GM21526 (cell line): ENCODE measurements at regions not wholly inside any gene's neighbourhood (a gene's known extent, or its start where the extent isn't known, plus 50 kb on each side); places are given as distances from the start of the nearest gene placed in this dataset.

Experiments used
- ATAC-seq: cut with Tn5 transposase; IDR thresholded peaks from one replicate; pipeline ENCODE4 v1.9.1; 2021; ENCODE audit warnings: moderate library complexity; ENCODE audit not compliant: unreplicated experiment, low FRiP score

- no peak for ATAC-seq
These were observed 75.3 kb upstream of the RIPOR2 start for GRCh38 chr6:25010902-25011625.

DNA sequence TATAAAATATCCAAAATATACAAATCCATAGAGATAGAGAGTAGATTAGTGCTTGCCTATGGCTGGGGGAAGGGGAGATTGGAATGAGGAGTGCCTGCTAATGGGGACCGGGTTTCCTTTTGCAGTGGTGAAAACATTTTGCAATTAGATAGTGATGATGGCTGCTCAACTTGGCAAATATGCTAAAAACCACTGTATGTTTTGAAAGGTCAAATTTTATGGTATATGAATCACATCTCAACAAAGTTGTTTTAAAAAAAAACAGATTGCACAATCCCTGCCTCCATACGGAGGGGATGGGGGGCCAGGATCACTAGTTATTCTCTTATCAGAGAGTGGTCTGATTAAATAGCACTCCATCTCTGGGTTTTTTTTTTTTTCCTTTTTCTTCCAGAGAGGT lies 76.9 kb upstream of the RIPOR2 start:
- ATAC-seq, result no peak

DNA sequence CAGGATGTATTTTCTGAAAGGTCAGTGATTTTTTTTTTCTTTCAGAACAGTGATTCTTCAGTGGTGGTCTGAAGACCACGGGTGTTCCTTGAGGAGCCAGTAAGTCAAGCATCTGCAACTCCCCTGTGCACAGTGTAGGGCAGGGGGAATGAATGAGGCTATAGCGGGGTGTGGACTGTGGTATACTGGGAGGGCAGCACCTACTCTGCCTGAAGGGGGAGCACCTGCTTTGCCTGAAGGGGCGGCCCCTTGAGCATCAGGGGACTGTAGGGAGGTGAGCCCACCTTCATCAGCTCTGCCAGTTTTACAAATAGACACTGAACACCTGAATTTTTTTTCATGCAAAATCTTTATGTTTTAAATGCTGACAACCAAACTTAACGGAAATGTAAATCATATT lies 77.5 kb upstream of the RIPOR2 start:
- ATAC-seq, result no peak

- ATAC-seq, result no peak
These were observed 78.6 kb upstream of the RIPOR2 start for GRCh38 chr6:25014369-25014768.

GRCh38 chr6:25014791-25015560 lies 79.2 kb upstream of the RIPOR2 start:
- no peak for ATAC-seq

DNA sequence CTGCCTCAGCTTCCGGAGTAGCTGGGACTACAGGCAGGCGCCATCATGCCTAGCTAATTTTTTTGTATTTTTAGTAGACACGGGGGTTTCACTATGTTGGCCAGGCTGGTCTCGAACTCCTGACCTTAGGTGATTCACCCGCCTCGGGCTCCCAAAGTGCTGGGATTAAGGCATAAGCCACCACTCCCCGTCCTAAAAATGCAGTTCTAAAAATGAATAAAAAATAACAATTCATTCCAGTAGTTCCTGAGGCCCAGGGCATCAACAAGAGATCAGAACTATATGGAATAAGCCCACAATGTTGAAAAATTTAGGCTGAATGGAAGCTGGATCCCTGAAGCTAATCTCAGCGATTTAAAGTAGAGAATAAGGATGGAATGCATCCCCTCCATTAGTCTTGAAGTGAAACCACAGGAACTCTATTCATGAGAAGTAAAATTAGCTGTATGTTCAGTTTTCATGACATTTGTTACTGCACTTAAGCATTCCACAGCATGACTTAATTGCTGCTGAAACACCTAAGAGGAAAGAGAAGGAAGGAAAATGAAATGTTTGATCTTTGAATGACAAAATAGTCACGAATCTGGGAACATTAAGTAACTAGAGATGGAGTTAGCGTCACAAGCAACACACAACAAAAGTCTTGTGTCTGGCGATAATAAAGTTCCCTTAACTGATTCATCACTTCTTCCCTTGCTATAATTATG lies 80.4 kb upstream of the RIPOR2 start:
- no peak for ATAC-seq

GRCh38 chr6:25017486-25017885 lies 81.7 kb upstream of the RIPOR2 start:
- ATAC-seq, result no peak

DNA sequence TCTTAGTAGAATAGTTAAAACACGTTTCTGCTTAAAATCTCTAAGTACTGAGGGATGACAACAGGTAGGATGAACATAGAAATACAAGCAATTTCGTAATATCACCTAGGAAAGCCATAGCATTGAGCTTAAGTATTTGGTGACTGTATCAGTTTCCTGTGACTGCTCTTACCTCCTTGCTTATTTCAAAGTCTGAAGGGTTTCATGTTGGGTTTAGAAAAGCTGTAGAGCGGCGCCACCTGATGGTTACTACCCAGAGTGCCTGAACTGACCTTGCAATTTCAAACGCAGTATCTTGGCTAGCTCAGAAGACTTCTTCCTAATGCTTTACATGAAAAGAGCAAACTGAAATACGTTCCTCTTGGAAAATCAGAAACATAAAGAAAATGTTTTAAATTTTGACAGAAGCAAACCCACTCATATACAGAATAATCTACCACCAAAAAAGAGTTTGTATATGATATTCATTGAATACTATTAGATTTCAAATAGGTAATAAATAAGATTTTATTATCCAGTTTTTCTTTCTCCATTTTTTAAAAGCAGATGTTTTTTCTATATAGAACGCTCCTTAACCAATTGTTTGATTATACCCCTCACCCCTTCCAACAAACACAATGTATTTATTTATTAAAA lies 82.3 kb upstream of the RIPOR2 start:
- ATAC-seq, result peak; percentile 69

GRCh38 chr6:25018568-25018954 lies 82.8 kb upstream of the RIPOR2 start:
- no peak for ATAC-seq

DNA sequence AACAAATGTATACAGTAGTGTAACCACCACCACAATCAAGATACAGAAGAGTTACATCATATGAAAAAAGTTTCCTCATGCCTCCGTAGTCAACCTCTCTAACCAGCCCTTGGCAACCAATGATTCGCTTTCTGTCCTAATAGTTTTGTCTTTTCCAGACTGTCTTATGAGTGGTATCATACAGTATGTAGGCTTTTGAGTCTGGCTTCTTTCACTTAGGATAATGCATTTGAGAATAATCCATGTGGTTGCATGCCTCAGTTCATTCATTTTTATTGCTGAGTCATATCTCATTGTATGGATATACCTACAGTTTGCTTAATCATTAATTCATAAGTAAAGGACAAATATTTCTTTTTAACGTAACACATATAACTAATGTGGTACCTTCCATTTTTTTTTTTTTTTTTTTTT lies 86.4 kb upstream of the RIPOR2 start:
- ATAC-seq, result no peak

GRCh38 chr6:25023781-25024180 lies 88.0 kb upstream of the RIPOR2 start:
- ATAC-seq, result no peak

GRCh38 chr6:25024821-25025220 lies 89.1 kb upstream of the RIPOR2 start:
- no peak for ATAC-seq

- no peak for ATAC-seq
These were observed 89.6 kb upstream of the RIPOR2 start for GRCh38 chr6:25025248-25025918.

DNA sequence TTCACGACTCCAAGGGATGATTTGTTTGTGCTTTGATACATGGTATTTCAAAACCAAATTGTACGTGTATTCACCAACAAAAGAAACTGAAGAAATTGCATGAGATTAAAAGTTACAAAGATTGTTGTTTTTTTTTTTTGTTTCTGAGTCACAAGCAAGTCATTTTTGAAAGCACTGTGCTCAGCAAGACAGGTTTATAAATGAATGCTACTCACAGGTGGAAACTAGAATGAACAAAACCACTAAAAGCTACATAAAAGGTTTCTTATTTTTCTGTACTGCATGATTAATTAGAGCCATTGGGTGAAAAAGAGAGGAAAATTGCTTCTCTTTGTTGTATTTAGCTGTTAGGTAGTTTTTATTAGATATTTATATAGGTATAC lies 90.2 kb upstream of the RIPOR2 start:
- no peak for ATAC-seq

GRCh38 chr6:25026723-25027122 lies 91.0 kb upstream of the RIPOR2 start:
- no peak for ATAC-seq

DNA sequence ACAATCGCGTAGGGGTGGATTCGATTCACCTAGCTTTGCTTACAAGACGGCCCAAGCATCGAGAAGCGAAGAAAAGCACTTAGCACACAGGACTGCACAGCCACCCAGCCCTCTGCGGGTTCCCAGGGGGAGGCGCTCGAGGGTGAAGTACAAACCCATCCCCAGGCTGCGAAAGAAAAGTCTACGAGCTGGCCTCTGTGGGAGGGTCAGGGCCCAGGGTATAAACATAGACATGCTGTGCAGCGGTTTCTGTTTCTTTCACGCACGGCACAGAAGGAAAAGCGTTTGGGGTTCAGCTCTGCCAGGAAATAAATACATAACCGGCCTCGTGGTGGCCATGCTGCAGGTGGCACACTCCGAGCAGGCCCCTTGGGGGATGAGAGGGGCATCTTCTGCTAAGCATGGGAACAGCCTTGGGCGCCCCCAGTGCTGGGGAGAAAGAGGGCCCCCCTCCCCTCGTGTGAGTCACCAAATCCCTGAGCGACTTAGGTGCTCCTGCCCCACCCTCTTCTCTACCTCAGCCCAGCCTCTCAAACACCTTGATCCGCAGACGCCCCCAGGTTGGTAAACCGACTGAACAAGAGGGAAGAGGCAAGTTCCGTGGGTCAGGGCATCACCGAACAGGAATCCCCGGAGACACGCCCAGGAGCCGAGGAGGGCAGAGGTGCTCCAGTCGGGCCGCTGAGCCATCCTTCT lies 91.6 kb upstream of the RIPOR2 start:
- peak; percentile 87 for ATAC-seq

DNA sequence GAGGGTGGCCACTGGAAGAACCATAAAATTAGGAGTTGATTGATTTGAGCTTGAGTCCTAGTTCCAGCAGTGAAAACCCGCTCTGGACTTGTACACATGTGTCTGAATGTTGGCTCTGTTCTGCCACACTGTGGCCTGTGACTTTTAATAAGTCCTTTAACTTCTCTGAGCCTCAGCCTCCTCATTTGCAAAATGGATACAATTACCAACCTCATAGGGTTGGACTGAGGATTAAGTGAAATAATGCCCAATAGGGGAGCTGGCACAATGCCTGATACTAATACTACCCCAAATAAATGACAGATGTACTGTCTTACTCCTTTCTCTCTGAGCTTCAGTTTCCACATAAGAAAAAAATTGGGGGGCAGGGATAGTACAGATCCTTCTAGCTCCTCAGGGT lies 92.6 kb upstream of the RIPOR2 start:
- no peak for ATAC-seq

GRCh38 chr6:25032934-25033333 lies 97.2 kb upstream of the RIPOR2 start:
- ATAC-seq, result no peak

DNA sequence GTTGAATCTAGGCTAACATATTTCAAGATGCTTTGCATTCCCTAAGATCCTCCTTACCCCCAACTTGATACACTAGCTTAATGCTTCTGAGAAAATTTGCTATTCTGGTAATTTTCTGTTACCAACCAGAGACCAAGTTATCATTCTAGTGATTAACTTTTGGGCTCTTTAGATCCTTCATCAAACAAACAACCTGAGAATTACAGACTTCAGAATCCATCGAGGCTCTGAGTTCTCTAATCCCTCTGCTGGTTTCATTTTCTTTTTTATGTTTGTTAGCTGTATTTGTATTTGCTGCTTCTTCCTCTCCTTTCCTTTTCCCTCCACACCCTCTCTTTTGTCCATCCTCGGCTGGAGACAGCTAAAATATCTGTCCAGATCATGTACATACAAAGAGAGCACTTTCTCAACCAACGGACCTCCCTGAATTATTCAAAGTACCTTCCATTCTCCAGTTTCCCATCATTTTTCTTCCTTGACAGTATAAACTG lies 98.7 kb upstream of the RIPOR2 start:
- ATAC-seq, result no peak

DNA sequence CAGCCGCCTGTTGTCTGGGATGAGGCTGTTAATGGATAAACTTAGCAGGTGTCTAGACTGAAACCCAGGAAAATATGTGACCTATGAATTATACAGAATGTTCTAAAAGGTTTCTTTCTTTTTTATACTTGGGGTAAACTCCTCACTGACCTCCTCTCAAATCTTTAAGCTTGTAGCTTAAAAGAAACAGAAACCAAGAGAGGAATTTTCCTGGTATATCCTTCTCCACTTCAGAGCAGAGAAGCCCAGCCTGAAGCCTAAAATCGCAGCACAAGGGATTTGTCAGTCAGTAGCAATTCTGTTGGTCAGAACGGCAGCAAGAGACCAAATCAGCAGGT lies 99.4 kb upstream of the RIPOR2 start:
- ATAC-seq, result no peak
